NOMO-1 treated with dmso at 0.1 percent for 144 hours (cell line): ENCODE measurements at regions not wholly inside any gene's neighbourhood (a gene's known extent, or its start where the extent isn't known, plus 50 kb on each side); places are given as distances from the start of the nearest gene placed in this dataset.
"Not testable (repeated sequence)": the region's sequence is repeated elsewhere in the genome, so short reads cannot be mapped to it uniquely, and the experiment has no call there.

Source experiments
- DNase-seq: peaks from one replicate; lab custom pipeline; 2025; ENCODE audit not compliant: unreplicated experiment; lab: John Stamatoyannopoulos, UW

GRCh38 chr9:119938871-119939270 is 569.6 kb upstream of the BRINP1 start:
- no peak for DNase-seq

GRCh38 chr9:119934497-119934896 is 565.3 kb upstream of the BRINP1 start:
- no peak for DNase-seq

GRCh38 chr9:119933191-119933590 is 564.0 kb upstream of the BRINP1 start:
- no peak for DNase-seq

GRCh38 chr9:119924736-119925135 is 555.5 kb upstream of the BRINP1 start:
- no peak for DNase-seq

GRCh38 chr9:119917175-119917574 is 547.9 kb upstream of the BRINP1 start:
- DNase-seq, result no peak

- no peak for DNase-seq
Observed at GRCh38 chr9:119907056-119907455, 537.8 kb upstream of the BRINP1 start.

- no peak for DNase-seq
Observed at GRCh38 chr9:119905724-119906123, 536.5 kb upstream of the BRINP1 start.

GRCh38 chr9:119903851-119904250 is 534.6 kb upstream of the BRINP1 start:
- DNase-seq, result no peak

- no peak for DNase-seq
Observed at GRCh38 chr9:119902611-119903010, 533.4 kb upstream of the BRINP1 start.

GRCh38 chr9:119898316-119898715 is 529.1 kb upstream of the BRINP1 start:
- no peak for DNase-seq

GRCh38 chr9:119884438-119884837 is 515.2 kb upstream of the BRINP1 start:
- no peak for DNase-seq

- no peak for DNase-seq
Observed at GRCh38 chr9:119881898-119882297, 512.7 kb upstream of the BRINP1 start.

GRCh38 chr9:119880361-119880760 is 511.1 kb upstream of the BRINP1 start:
- DNase-seq, result no peak

GRCh38 chr9:119877306-119877705 is 508.1 kb upstream of the BRINP1 start:
- no peak for DNase-seq

GRCh38 chr9:119873877-119874276 is 504.6 kb upstream of the BRINP1 start:
- DNase-seq, result no peak

GRCh38 chr9:119870251-119870650 is 501.0 kb upstream of the BRINP1 start:
- DNase-seq, result not testable (repeated sequence)

GRCh38 chr9:119868694-119869093 is 499.5 kb upstream of the BRINP1 start:
- no peak for DNase-seq

- no peak for DNase-seq
Observed at GRCh38 chr9:119861842-119862241, 492.6 kb upstream of the BRINP1 start.

GRCh38 chr9:119859128-119859527 is 489.9 kb upstream of the BRINP1 start:
- DNase-seq, result no peak

- DNase-seq, result no peak
Observed at GRCh38 chr9:119853126-119853525, 483.9 kb upstream of the BRINP1 start.

GRCh38 chr9:119852390-119852789 is 483.2 kb upstream of the BRINP1 start:
- no peak for DNase-seq

- no peak for DNase-seq
Observed at GRCh38 chr9:119844431-119844830, 475.2 kb upstream of the BRINP1 start.

- DNase-seq, result no peak
Observed at GRCh38 chr9:119841016-119841415, 471.8 kb upstream of the BRINP1 start.

GRCh38 chr9:119839888-119840287 is 470.7 kb upstream of the BRINP1 start:
- DNase-seq, result no peak
